ENCODE measurements at regions not wholly inside any gene's neighbourhood (a gene's known extent, or its start where the extent isn't known, plus 50 kb on each side); places are given as distances from the start of the nearest gene placed in this dataset.

- TF ChIP-seq CTCF (conservative IDR thresholded peaks at IDR 0.05) = no peak
- TF ChIP-seq ZFX (IDR thresholded peaks at IDR 0.05) = no peak
Observed at GRCh38 chr22:19599626-19600243, 75.5 kb upstream of the CLDN5 start.

Measured in C4-2B (cell line).